Vagina (tissue), 2 donors: ENCODE measurements at regions not wholly inside any gene's neighbourhood (a gene's known extent, or its start where the extent isn't known, plus 50 kb on each side); places are given as distances from the start of the nearest gene placed in this dataset.

Experiments used
- POLR2A ChIP-seq, 2 donors: fragments of 450-650 bp; IDR thresholded peaks; one replicate each; pipeline ENCODE4 v1.6.1; 2017; ENCODE audit warnings: antibody characterized with exemption in 2 of 2, mild to moderate bottlenecking in 2 of 2, moderate library complexity in 2 of 2
- POLR2AphosphoS5 ChIP-seq, 2 donors: sonication (generic); formaldehyde crosslinking; IDR thresholded peaks; one replicate each; pipeline ENCODE4 v1.9.0; 2017; ENCODE audit warnings: antibody characterized with exemption in 2 of 2, mild to moderate bottlenecking in 2 of 2, low read depth in 1 of 2; ENCODE audit not compliant: insufficient read depth in 1 of 2
- TF ChIP-seq, protein P1 (sequence below), 3 experiments: fragments of 450-650 bp in 2 of 3; fragments of 200-600 bp in 1 of 3; sonication (generic) in 1 of 3; IDR thresholded peaks; one replicate each; pipeline ENCODE4 v1.5.1; 2017 to 2019; ENCODE audit warnings: antibody characterized with exemption in 3 of 3, mild to moderate bottlenecking in 2 of 3, moderate library complexity in 2 of 3

DNA sequence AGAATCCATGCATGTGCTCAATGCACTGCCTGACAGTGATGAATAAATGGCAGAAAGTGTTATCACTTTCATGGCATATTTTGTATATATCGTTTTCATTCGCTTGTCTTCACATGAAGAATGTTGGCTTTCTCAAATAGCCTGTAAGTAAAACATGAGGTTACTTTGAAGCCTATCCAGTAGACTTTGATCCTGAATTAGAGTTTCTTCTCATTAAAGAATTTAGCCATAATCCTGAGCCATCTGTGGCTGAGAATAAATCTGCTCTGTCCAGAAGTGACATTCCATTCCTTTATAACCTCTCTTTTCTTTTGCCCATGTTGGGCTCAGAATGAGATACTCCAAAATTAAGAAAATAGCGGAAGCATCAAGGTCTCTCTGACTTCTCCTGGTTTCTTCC, 1071.7 kb upstream of the TENM4 start:
- TF ChIP-seq, protein P1, sequence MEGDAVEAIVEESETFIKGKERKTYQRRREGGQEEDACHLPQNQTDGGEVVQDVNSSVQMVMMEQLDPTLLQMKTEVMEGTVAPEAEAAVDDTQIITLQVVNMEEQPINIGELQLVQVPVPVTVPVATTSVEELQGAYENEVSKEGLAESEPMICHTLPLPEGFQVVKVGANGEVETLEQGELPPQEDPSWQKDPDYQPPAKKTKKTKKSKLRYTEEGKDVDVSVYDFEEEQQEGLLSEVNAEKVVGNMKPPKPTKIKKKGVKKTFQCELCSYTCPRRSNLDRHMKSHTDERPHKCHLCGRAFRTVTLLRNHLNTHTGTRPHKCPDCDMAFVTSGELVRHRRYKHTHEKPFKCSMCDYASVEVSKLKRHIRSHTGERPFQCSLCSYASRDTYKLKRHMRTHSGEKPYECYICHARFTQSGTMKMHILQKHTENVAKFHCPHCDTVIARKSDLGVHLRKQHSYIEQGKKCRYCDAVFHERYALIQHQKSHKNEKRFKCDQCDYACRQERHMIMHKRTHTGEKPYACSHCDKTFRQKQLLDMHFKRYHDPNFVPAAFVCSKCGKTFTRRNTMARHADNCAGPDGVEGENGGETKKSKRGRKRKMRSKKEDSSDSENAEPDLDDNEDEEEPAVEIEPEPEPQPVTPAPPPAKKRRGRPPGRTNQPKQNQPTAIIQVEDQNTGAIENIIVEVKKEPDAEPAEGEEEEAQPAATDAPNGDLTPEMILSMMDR (IDR thresholded peaks at IDR 0.05), result no peak
- no peak for TF ChIP-seq POLR2AphosphoS5 (IDR thresholded peaks at IDR 0.05; ENCODE audit: insufficient read depth in 1 of 2, low read depth in 1 of 2)
- no peak for TF ChIP-seq POLR2A (IDR thresholded peaks at IDR 0.05)
